ENCODE measurements at regions not wholly inside any gene's neighbourhood (a gene's known extent, or its start where the extent isn't known, plus 50 kb on each side); places are given as distances from the start of the nearest gene placed in this dataset.

DNA sequence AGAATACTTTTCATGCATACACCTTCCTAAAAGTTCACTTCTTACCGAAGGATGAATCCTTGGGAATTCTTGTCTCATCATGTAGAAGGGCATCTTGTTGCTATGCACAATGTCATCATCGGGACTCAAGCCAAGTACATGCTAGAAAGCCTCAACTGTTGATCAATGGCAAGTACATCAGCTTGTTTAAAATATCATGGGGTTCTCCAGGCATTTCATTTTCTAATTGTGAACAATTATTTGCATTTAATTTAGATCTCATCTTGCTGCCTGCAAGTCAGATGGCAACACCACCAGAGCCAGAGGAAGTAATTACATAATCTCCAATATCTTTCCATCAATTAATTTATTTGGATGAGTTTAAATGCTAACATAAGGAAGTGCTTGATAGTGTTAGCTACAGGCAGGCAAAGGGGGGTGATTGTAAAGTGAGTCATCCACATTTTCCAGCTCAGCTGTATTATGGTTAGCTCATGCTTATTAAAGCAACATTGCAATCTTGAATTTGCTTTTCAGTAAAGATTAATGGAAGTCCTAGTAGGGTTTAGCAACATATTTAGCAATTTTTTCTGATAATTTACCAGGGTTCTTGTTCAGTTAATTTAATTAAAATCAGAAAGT, 356.5 kb downstream of the CBLL2 start:
- DNase-seq (ENCODE audit: low spot score, unreplicated experiment): no peak
- Mint-ChIP-seq H3K4me1 (ENCODE audit: low read depth) (no peaks in the 10 kb centered on the region), H3K27me3 (no peaks in the 10 kb centered on the region), H3K4me3 (ENCODE audit: low read depth) (no peak overlapping the region), H3K27ac (no peak overlapping the region), H3K9me3 (ENCODE audit: low read depth) (no peaks in the 10 kb centered on the region), H3K36me3 (ENCODE audit: insufficient read depth) (no peaks in the 10 kb centered on the region)
- TF ChIP-seq, protein P1, sequence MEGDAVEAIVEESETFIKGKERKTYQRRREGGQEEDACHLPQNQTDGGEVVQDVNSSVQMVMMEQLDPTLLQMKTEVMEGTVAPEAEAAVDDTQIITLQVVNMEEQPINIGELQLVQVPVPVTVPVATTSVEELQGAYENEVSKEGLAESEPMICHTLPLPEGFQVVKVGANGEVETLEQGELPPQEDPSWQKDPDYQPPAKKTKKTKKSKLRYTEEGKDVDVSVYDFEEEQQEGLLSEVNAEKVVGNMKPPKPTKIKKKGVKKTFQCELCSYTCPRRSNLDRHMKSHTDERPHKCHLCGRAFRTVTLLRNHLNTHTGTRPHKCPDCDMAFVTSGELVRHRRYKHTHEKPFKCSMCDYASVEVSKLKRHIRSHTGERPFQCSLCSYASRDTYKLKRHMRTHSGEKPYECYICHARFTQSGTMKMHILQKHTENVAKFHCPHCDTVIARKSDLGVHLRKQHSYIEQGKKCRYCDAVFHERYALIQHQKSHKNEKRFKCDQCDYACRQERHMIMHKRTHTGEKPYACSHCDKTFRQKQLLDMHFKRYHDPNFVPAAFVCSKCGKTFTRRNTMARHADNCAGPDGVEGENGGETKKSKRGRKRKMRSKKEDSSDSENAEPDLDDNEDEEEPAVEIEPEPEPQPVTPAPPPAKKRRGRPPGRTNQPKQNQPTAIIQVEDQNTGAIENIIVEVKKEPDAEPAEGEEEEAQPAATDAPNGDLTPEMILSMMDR (IDR thresholded peaks at IDR 0.05; ENCODE audit: unreplicated experiment): no peak

DNA sequence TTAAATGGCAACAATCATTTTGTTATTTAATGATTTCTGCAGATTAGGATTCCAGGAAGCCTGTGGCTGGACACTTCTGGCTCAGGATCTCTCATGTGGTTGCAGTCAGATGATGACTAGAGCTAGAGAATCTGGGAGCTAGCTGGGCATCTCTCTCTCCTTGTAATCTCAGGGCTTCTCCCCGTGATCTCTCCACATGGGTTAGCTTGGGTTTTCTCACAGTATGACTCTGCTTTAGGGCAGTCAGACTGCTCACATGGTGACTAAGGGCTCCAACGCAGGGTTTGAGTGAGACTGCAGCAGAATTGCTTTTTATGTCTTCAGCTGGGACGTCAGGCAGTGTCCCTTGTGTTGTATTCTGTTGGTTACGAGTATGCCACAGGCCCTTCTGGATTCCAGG, 361.4 kb downstream of the CBLL2 start:
- Mint-ChIP-seq H3K4me1 (ENCODE audit: low read depth) (no peaks in the 10 kb centered on the region), H3K9me3 (ENCODE audit: low read depth) (no peaks in the 10 kb centered on the region), H3K27ac (no peak overlapping the region), H3K27me3 (no peaks in the 10 kb centered on the region), H3K36me3 (ENCODE audit: insufficient read depth) (no peaks in the 10 kb centered on the region), H3K4me3 (ENCODE audit: low read depth) (no peak overlapping the region)
- TF ChIP-seq, protein P1 (IDR thresholded peaks at IDR 0.05; ENCODE audit: unreplicated experiment): no peak
- DNase-seq (ENCODE audit: low spot score, unreplicated experiment): no peak

DNA sequence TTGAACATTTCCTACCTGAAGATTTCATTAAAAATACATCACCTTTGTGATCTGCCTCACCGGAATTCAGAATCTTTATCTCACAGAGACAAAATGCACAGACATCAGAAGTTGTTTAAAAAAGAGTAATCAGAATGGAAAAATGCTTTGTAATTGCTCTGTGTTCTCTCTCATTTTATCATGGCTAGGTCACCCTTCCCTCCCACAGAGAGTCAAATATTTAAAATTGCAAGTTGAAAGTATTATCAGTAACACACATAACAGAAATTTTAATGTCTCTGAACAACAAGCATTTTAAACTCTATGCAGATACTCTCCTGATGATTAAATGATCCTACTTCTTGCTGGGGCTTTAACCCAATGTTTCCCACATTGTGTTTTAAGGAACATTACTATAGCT, 362.0 kb downstream of the CBLL2 start:
- no peak overlapping the region for H3K4me3 Mint-ChIP-seq (ENCODE audit: low read depth)
- no peaks in the 10 kb centered on the region for H3K9me3 Mint-ChIP-seq (ENCODE audit: low read depth)
- H3K27ac Mint-ChIP-seq: no peak overlapping the region
- DNase-seq (ENCODE audit: low spot score, unreplicated experiment): no peak
- H3K36me3 Mint-ChIP-seq (ENCODE audit: insufficient read depth): no peaks in the 10 kb centered on the region
- no peaks in the 10 kb centered on the region for H3K27me3 Mint-ChIP-seq
- TF ChIP-seq, protein P1 (IDR thresholded peaks at IDR 0.05; ENCODE audit: unreplicated experiment): no peak
- H3K4me1 Mint-ChIP-seq (ENCODE audit: low read depth): no peaks in the 10 kb centered on the region

DNA sequence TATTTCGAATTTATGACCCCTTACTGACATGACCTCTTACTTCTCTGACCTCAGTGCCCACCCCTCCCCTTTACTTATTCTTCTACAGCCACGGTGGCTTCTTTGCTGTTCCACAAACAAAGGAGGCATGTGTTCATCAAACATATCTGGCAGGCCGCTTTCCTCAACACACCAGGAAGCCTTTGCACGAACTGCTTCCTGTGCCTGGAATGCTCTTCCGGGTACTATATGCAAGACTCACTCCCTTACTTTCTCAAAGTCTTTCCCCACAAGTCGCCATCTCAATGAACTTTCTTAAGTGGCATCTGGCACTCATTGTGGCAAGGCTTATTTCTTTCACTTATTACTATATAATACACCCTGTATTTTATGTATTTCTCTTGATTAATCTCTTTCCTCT, 351.5 kb upstream of the DDX53 start:
- H3K9me3 Mint-ChIP-seq (ENCODE audit: low read depth): no peaks in the 10 kb centered on the region
- peaks cover 3% of the 10 kb centered on the region for H3K4me1 Mint-ChIP-seq (ENCODE audit: low read depth)
- TF ChIP-seq, protein P1 (IDR thresholded peaks at IDR 0.05; ENCODE audit: unreplicated experiment): no peak
- no peak overlapping the region for H3K4me3 Mint-ChIP-seq (ENCODE audit: low read depth)
- no peak for DNase-seq (ENCODE audit: low spot score, unreplicated experiment)
- H3K27me3 Mint-ChIP-seq: no peaks in the 10 kb centered on the region
- H3K27ac Mint-ChIP-seq: no peak overlapping the region
- H3K36me3 Mint-ChIP-seq (ENCODE audit: insufficient read depth): no peaks in the 10 kb centered on the region

DNA sequence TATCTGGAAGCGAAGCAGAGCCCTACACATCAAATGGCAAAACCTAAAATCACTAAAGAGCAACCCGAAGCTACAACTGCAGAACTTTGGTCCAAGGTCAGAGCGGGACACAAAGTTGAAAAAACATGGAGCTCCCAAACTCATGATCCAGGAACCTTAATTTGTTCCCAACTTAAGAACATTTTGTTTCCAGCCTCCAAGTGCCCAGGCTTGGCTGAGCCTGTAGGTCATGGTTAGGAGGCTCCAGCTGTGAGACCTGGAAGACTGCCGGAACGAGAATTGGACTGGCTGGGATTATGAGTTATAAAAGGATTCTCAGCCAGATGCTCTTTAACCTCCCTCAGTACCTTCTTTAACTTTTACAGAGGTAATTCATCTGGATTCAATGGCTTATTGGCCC, 349.1 kb upstream of the DDX53 start:
- Mint-ChIP-seq H3K4me3 (ENCODE audit: low read depth) (no peak overlapping the region), H3K27me3 (no peaks in the 10 kb centered on the region), H3K9me3 (ENCODE audit: low read depth) (peaks cover 3% of the 10 kb centered on the region), H3K27ac (no peak overlapping the region), H3K36me3 (ENCODE audit: insufficient read depth) (peaks cover 2% of the 10 kb centered on the region), H3K4me1 (ENCODE audit: low read depth) (peaks cover 4% of the 10 kb centered on the region)
- TF ChIP-seq, protein P1 (IDR thresholded peaks at IDR 0.05; ENCODE audit: unreplicated experiment): no peak
- no peak for DNase-seq (ENCODE audit: low spot score, unreplicated experiment)

Data from progenitor cell of endocrine pancreas (in vitro differentiated cells).